Omental fat pad (tissue), 3 donors: ENCODE measurements at regions not wholly inside any gene's neighbourhood (a gene's known extent, or its start where the extent isn't known, plus 50 kb on each side); places are given as distances from the start of the nearest gene placed in this dataset.

Experiments used
- ATAC-seq: fragments of 150-250 bp; one replicate; pipeline ENCODE4 v1.9.1; 2016; ENCODE audit warnings: mild to moderate bottlenecking, moderate library complexity; ENCODE audit not compliant: low FRiP score
- DNase-seq: peaks from one replicate; pipeline ENCODE4 v3.0.0-alpha.2; 2019; ENCODE audit warnings: low spot score
- TF ChIP-seq, protein P1 (sequence below), 3 donors: fragments of 450-650 bp; IDR thresholded peaks; one replicate each; pipeline ENCODE4 v1.5.1; 2016 to 2017; ENCODE audit warnings: antibody characterized with exemption in 3 of 3, mild to moderate bottlenecking in 3 of 3, moderate library complexity in 2 of 3

DNA sequence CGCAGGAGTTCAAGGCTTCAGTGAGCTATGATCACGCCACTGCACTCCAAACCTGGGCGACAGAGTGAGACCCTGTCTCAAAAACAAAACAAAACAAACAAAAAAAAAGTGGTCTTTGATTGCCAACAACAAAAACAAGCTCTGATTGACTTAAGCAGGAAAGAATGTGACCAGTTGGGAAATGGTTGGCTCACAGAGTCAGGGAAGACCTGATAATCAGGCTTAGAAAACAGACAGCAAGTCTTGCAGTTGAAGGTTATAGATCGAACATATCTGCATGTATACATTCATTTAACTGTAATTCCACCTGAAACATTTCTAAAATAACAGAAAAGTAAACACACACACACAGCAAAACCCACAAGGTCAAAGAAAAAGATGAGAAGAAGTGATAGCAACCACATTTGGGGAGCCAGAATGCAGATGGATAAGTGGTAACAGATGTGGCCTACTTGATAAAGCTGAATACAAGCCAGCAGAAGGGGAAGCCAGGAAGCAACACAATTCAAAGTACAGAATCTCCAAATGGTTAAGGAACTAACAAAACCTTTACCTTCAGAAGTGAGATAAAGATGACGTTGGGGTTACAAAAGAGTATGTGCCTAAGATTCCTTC is 699.9 kb upstream of the ZNF385D start:
- ATAC-seq (no peak), DNase-seq (no peak)
- TF ChIP-seq, protein P1, sequence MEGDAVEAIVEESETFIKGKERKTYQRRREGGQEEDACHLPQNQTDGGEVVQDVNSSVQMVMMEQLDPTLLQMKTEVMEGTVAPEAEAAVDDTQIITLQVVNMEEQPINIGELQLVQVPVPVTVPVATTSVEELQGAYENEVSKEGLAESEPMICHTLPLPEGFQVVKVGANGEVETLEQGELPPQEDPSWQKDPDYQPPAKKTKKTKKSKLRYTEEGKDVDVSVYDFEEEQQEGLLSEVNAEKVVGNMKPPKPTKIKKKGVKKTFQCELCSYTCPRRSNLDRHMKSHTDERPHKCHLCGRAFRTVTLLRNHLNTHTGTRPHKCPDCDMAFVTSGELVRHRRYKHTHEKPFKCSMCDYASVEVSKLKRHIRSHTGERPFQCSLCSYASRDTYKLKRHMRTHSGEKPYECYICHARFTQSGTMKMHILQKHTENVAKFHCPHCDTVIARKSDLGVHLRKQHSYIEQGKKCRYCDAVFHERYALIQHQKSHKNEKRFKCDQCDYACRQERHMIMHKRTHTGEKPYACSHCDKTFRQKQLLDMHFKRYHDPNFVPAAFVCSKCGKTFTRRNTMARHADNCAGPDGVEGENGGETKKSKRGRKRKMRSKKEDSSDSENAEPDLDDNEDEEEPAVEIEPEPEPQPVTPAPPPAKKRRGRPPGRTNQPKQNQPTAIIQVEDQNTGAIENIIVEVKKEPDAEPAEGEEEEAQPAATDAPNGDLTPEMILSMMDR (IDR thresholded peaks at IDR 0.05): no peak

GRCh38 chr3:22451501-22451900 is 700.5 kb upstream of the ZNF385D start:
- DNase-seq (no peak), ATAC-seq (no peak)
- TF ChIP-seq, protein P1 (IDR thresholded peaks at IDR 0.05): no peak

DNA sequence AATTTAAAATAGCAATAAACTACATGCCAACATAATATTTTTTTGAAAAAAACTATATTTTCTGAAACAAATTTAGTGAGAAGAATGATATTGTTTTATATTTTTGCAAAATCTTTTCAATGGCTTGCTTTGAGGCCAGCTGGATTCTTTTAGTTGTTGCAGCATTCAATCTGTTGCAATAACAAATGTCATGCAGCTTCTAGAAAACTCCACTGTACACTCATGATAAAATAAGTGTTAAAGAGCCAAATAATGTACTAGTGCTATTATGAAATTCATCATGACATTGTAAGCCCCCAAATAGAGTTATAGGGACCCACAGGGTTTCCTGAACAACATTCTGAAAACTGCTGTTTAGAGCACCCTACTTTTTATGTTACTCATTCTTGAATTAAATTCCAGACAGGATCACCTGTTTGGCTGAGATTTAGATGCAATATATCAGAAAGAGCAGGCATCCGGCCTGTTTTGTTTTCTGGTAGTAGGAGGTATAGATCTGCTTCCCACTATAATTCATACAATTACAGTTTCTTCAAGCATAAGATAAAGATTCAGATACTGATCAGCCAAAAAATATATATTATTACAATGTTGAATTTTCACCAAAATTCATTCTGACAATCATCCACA is 703.0 kb upstream of the ZNF385D start:
- DNase-seq (no peak), ATAC-seq (no peak)
- TF ChIP-seq, protein P1 (IDR thresholded peaks at IDR 0.05): no peak

GRCh38 chr3:22469995-22470394 is 719.0 kb upstream of the ZNF385D start:
- DNase-seq: no peak
- TF ChIP-seq, protein P1 (IDR thresholded peaks at IDR 0.05): no peak
- ATAC-seq: no peak

GRCh38 chr3:22471557-22471956 is 720.5 kb upstream of the ZNF385D start:
- TF ChIP-seq, protein P1 (IDR thresholded peaks at IDR 0.05): no peak
- no peak for ATAC-seq
- no peak for DNase-seq

DNA sequence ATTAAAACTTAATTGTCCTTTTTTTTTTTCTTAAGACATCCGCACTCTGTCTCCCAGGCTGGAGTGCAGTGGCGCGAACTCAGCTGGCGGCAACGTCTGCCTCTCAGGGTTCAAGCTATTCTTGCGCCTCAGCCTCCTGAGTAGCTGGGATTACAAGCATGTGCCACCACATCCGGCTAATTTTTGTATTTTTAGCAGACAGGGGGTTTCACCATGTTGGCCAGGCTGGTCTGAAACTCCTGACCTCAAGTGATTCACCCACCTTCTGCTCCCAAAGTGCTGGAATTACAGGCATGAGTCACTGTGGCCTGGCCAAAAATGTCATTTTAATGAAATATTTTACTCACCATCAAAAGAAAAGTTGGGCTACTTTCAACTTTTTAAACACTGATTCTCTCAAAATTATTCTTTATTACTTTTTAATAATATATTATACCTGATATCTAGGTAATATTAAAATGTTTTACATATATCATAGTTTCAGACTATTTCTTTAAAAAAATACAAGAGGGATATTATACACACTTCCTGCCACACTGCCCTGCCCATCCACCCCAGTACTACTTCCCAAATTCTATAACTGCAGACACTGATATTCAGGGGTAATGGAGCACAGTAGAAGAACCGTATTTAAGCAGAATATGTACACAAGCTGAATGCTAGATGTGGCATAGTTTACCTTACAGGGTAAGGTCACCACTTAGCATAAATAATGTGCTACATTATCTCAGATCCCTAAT is 723.9 kb upstream of the ZNF385D start:
- TF ChIP-seq, protein P1 (IDR thresholded peaks at IDR 0.05): no peak
- DNase-seq (no peak), ATAC-seq (no peak)
